IMR-90 (cell line): ENCODE measurements at regions not wholly inside any gene's neighbourhood (a gene's known extent, or its start where the extent isn't known, plus 50 kb on each side); places are given as distances from the start of the nearest gene placed in this dataset.

ENCODE experiments used
- ATAC-seq: fragments of 200-7000 bp; cut with Tn5 transposase; 2 replicates; pipeline ENCODE4 v1.9.1; 2020; ENCODE audit warnings: low read depth, mild to moderate bottlenecking, moderate library complexity
- BruUV-seq: library from RNA; stranded (reverse); fragments of 400-500 nt; replicated peaks from 2 replicates; lab custom pipeline; 2021; lab: Mats Ljungman, UMichigan
- CTCF ChIA-PET: fragments of 300-600 bp; formaldehyde crosslinking; extraction: SDS; loops from one replicate; lab custom pipeline; 2021; ENCODE audit warnings: antibody characterized with exemption; lab: Yijun Ruan, JAX
- POLR2A ChIA-PET: fragments of 300-600 bp; sonication (Branson Sonifier 250); formaldehyde crosslinking; loops from one replicate; lab custom pipeline; 2022; ENCODE audit warnings: antibody characterized with exemption; ENCODE audit not compliant: unreplicated experiment; lab: Charles Lee
- DNase-seq: peaks from one replicate; pipeline ENCODE4 v3.0.0; 2013
- H2AFZ ChIP-seq: replicated peaks from 2 replicates; pipeline ENCODE3; 2013; ENCODE audit warnings: low read length, mild to moderate bottlenecking; ENCODE audit not compliant: poor library complexity
- H2AK5ac ChIP-seq: 2 replicates; pipeline ENCODE4 v1.6.1; 2013; ENCODE audit warnings: low read depth, low read length, inconsistent platforms
- H2AK9ac ChIP-seq: replicated peaks from 2 replicates; pipeline ENCODE3; 2013; ENCODE audit warnings: mild to moderate bottlenecking, low read depth, low read length, moderate library complexity; ENCODE audit not compliant: poor library complexity
- H2BK120ac ChIP-seq: 2 replicates; pipeline ENCODE4 v1.6.1; 2013; ENCODE audit warnings: low read depth, low read length, inconsistent platforms
- H2BK15ac ChIP-seq: 3 replicates; pipeline ENCODE4 v1.6.1; 2013; ENCODE audit warnings: low read depth, low read length, inconsistent platforms
- H2BK20ac ChIP-seq: 2 replicates; pipeline ENCODE4 v1.6.1; 2013; ENCODE audit warnings: low read depth, mild to moderate bottlenecking, inconsistent platforms, low read length, moderate library complexity
- H2BK5ac ChIP-seq: 2 replicates; pipeline ENCODE4 v1.6.1; 2013; ENCODE audit warnings: mild to moderate bottlenecking, low read depth, low read length, inconsistent platforms; ENCODE audit not compliant: poor library complexity, severe bottlenecking
- H3K14ac ChIP-seq: replicated peaks from 2 replicates; pipeline ENCODE4 v1.6.1; 2013; ENCODE audit warnings: low read depth, low read length, inconsistent platforms
- H3K18ac ChIP-seq: 2 replicates; pipeline ENCODE4 v1.6.1; 2013; ENCODE audit warnings: low read depth, low read length, control low read depth
- H3K23ac ChIP-seq: 2 replicates; pipeline ENCODE4 v1.6.1; 2013; ENCODE audit warnings: low read depth, low read length, inconsistent platforms
- H3K27ac ChIP-seq: 2 replicates; pipeline ENCODE4 v1.5.1; 2013; ENCODE audit warnings: mild to moderate bottlenecking, control low read depth, low read length; ENCODE audit not compliant: insufficient read depth
- H3K27me3 ChIP-seq: 2 replicates; pipeline ENCODE4 v1.6.1; 2013; ENCODE audit warnings: low read length; ENCODE audit not compliant: control insufficient read depth, insufficient read depth
- H3K36me3 ChIP-seq: 2 replicates; pipeline ENCODE4 v1.6.1; 2013; ENCODE audit warnings: low read length, mixed read lengths; ENCODE audit not compliant: control insufficient read depth, insufficient read depth
- H3K4ac ChIP-seq: 2 replicates; pipeline ENCODE4 v1.6.1; 2013; ENCODE audit warnings: low read depth, low read length, inconsistent platforms
- H3K4me1 ChIP-seq: 2 replicates; pipeline ENCODE4 v1.6.1; 2013; ENCODE audit warnings: low read length, mixed read lengths; ENCODE audit not compliant: control insufficient read depth, insufficient read depth
- H3K4me2 ChIP-seq: 2 replicates; pipeline ENCODE4 v1.6.1; 2013; ENCODE audit warnings: low read depth, mild to moderate bottlenecking, control low read depth, low read length, moderate library complexity
- H3K4me3 ChIP-seq: 2 replicates; pipeline ENCODE4 v1.5.1; 2013; ENCODE audit warnings: low read depth, mild to moderate bottlenecking, control low read depth, low read length, moderate library complexity; ENCODE audit not compliant: insufficient read depth
- H3K56ac ChIP-seq: 2 replicates; pipeline ENCODE4 v1.6.1; 2013; ENCODE audit warnings: low read length, inconsistent platforms; ENCODE audit not compliant: insufficient read depth; ENCODE audit errors: extremely low read depth
- H3K79me1 ChIP-seq, 2 experiments: 2 replicates each; pipeline ENCODE4 v1.6.1; 2013; ENCODE audit warnings: low read length in 2 of 2, inconsistent platforms in 1 of 2, low read depth in 1 of 2
- H3K9ac ChIP-seq: 2 replicates; pipeline ENCODE4 v1.6.1; 2013; ENCODE audit warnings: low read depth, low read length, control low read depth
- H3K9me1 ChIP-seq: 2 replicates; pipeline ENCODE4 v1.6.1; 2013; ENCODE audit warnings: low read length, inconsistent platforms; ENCODE audit not compliant: insufficient read depth
- H3K9me3 ChIP-seq: 2 replicates; pipeline ENCODE4 v1.6.1; 2013; ENCODE audit warnings: low read length; ENCODE audit not compliant: control insufficient read depth, insufficient read depth
- H4K20me1 ChIP-seq: 2 replicates; pipeline ENCODE4 v1.6.1; 2013; ENCODE audit warnings: low read length, inconsistent platforms; ENCODE audit not compliant: insufficient read depth
- H4K5ac ChIP-seq: 2 replicates; pipeline ENCODE4 v1.6.1; 2013; ENCODE audit warnings: mild to moderate bottlenecking, low read depth, low read length, control low read depth
- H4K8ac ChIP-seq, 2 experiments: 2 replicates each; pipeline ENCODE4 v1.6.1; 2013; ENCODE audit warnings: low read depth in 2 of 2, low read length in 2 of 2, control low read depth in 1 of 2, inconsistent platforms in 1 of 2
- H4K91ac ChIP-seq: 2 replicates; pipeline ENCODE4 v1.6.1; 2013; ENCODE audit warnings: low read depth, low read length, inconsistent platforms; ENCODE audit not compliant: insufficient read depth
- BHLHE40 ChIP-seq: fragments of 150-350 bp; IDR thresholded peaks from 2 replicates; pipeline ENCODE4 v1.6.1; 2016; ENCODE audit warnings: mild to moderate bottlenecking, low read depth, low read length
- CEBPB ChIP-seq: IDR thresholded peaks from 2 replicates; pipeline ENCODE4 v1.6.1; 2012; ENCODE audit warnings: low read depth, low read length, improper control_type of control experiment
- CHD1 ChIP-seq: IDR thresholded peaks from 2 replicates; pipeline ENCODE4 v1.6.1; 2012; ENCODE audit warnings: low read depth, low read length, improper control_type of control experiment
- FOS ChIP-seq: fragments of 150-350 bp; IDR thresholded peaks from 2 replicates; pipeline ENCODE4 v1.6.1; 2016; ENCODE audit warnings: low read depth, low read length
- MAFK ChIP-seq: IDR thresholded peaks from 2 replicates; pipeline ENCODE4 v1.6.1; 2012; ENCODE audit warnings: low read depth, low read length, improper control_type of control experiment
- MAZ ChIP-seq: IDR thresholded peaks from 2 replicates; pipeline ENCODE4 v1.6.1; 2012; ENCODE audit warnings: low read depth, mild to moderate bottlenecking, low read length, improper control_type of control experiment, moderate library complexity, borderline replicate concordance
- MXI1 ChIP-seq: IDR thresholded peaks from 2 replicates; pipeline ENCODE4 v1.6.1; 2012; ENCODE audit warnings: low read depth, mild to moderate bottlenecking, low read length, moderate library complexity, borderline replicate concordance
- NFE2L2 ChIP-seq: fragments of 150-350 bp; IDR thresholded peaks from 2 replicates; pipeline ENCODE4 v1.6.1; 2016; ENCODE audit warnings: low read depth, mild to moderate bottlenecking, low read length
- POLR2A ChIP-seq: IDR thresholded peaks from 2 replicates; pipeline ENCODE4 v1.6.1; 2012; ENCODE audit warnings: mild to moderate bottlenecking, low read depth, low read length
- RAD21 ChIP-seq: IDR thresholded peaks from 2 replicates; pipeline ENCODE4 v1.6.1; 2012; ENCODE audit warnings: low read length, improper control_type of control experiment
- RFX5 ChIP-seq: IDR thresholded peaks from 2 replicates; pipeline ENCODE4 v1.8.0; 2012; ENCODE audit warnings: low read depth, mild to moderate bottlenecking, low read length, moderate library complexity
- SMC3 ChIP-seq: fragments of 150-350 bp; IDR thresholded peaks from 2 replicates; pipeline ENCODE4 v1.6.1; 2016; ENCODE audit warnings: low read depth, mild to moderate bottlenecking, antibody characterized with exemption, low read length, moderate library complexity
- WGBS, 2 experiments: methylation state at CpG; one replicate each; pipeline versions ENCODE4 v1.1.5 to v1.1.7; 2013; ENCODE audit warnings: missing lambda C conversion rate in 2 of 2; ENCODE audit not compliant: insufficient read length in 1 of 2; ENCODE audit errors: extremely low coverage in 2 of 2; 5-methylcytosine and 5-hydroxymethylcytosine counted together
- dilution Hi-C: fragments of 300-500 bp; cut with HindIII; formaldehyde crosslinking; loops from one replicate; pipeline ENCODE4 v1.14.3; 2018; ENCODE audit warnings: low sequenced_read_pairs; ENCODE audit not compliant: unreplicated experiment
- in situ Hi-C: fragments of 300-500 bp; cut with MboI; formaldehyde crosslinking; loops from 3 replicates; pipeline ENCODE4 v1.14.3; 2019; ENCODE audit warnings: low sequenced_read_pairs, inconsistent platforms, mixed read lengths
- intact Hi-C: fragments of 100-400 bp; cut with micrococcal nuclease; formaldehyde crosslinking; loops from 2 replicates; pipeline ENCODE4 v1.10.0; 2022
- TF ChIP-seq, protein P1 (sequence below): conservative IDR thresholded peaks from 2 replicates; pipeline ENCODE4 v1.5.1; 2012; ENCODE audit warnings: mild to moderate bottlenecking, low read depth, low read length, improper control_type of control experiment
- TF ChIP-seq, protein P2 (sequence below): fragments of 150-350 bp; IDR thresholded peaks from 2 replicates; pipeline ENCODE4 v1.6.1; 2016; ENCODE audit warnings: low read depth, mild to moderate bottlenecking, low read length, moderate library complexity, borderline replicate concordance
- TF ChIP-seq, protein P3 (sequence below): fragments of 150-350 bp; IDR thresholded peaks from 2 replicates; pipeline ENCODE4 v1.6.1; 2017; ENCODE audit warnings: mild to moderate bottlenecking, antibody characterized with exemption, low read length, low read depth

DNA sequence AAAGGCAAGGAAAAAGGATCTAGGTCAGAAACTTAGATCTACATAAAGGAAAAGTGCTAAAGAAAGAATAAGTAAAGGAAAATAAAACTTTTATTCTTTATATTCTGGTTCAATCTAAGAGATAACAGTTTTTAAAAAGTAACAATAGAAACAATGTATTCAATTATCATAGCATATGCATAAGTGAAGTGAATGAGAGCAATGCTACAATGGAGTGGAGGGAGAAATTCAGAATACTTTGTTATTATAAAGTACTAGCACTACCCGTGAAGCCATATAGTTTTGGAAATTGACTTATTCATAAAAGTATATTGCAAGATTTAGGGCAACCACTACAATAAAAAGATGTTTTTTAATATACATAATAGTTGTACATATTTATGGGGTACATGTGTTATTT is 586.0 kb upstream of the MDGA2 start:
- no peak overlapping the region for H3K4ac ChIP-seq
- H3K9ac ChIP-seq: no peak overlapping the region
- BruUV-seq: no TSS peak
- no peak overlapping the region for H4K91ac ChIP-seq
- H3K36me3 ChIP-seq: no peaks in the 10 kb centered on the region
- H4K5ac ChIP-seq: no peak overlapping the region
- no peak for DNase-seq
- no peak overlapping the region for H3K4me3 ChIP-seq
- ATAC-seq: no peak
- no peaks in the 10 kb centered on the region for H3K9me3 ChIP-seq
- no peak overlapping the region for H3K18ac ChIP-seq
- intact Hi-C loops (no loop called here), in situ Hi-C loops (no loop called here), dilution Hi-C loops (no loop called here)
- no peak overlapping the region for H2BK20ac ChIP-seq
- TF ChIP-seq RFX5 (no peak), BHLHE40 (no peak), CEBPB (no peak), RAD21 (no peak), MAZ (no peak), CHD1 (no peak), SMC3 (no peak), POLR2A (no peak), NFE2L2 (no peak), MXI1 (no peak), FOS (no peak), MAFK (no peak)
- TF ChIP-seq, protein P1, sequence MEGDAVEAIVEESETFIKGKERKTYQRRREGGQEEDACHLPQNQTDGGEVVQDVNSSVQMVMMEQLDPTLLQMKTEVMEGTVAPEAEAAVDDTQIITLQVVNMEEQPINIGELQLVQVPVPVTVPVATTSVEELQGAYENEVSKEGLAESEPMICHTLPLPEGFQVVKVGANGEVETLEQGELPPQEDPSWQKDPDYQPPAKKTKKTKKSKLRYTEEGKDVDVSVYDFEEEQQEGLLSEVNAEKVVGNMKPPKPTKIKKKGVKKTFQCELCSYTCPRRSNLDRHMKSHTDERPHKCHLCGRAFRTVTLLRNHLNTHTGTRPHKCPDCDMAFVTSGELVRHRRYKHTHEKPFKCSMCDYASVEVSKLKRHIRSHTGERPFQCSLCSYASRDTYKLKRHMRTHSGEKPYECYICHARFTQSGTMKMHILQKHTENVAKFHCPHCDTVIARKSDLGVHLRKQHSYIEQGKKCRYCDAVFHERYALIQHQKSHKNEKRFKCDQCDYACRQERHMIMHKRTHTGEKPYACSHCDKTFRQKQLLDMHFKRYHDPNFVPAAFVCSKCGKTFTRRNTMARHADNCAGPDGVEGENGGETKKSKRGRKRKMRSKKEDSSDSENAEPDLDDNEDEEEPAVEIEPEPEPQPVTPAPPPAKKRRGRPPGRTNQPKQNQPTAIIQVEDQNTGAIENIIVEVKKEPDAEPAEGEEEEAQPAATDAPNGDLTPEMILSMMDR: no peak
- TF ChIP-seq, protein P2, sequence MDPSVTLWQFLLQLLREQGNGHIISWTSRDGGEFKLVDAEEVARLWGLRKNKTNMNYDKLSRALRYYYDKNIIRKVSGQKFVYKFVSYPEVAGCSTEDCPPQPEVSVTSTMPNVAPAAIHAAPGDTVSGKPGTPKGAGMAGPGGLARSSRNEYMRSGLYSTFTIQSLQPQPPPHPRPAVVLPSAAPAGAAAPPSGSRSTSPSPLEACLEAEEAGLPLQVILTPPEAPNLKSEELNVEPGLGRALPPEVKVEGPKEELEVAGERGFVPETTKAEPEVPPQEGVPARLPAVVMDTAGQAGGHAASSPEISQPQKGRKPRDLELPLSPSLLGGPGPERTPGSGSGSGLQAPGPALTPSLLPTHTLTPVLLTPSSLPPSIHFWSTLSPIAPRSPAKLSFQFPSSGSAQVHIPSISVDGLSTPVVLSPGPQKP: no peak
- TF ChIP-seq, protein P3, sequence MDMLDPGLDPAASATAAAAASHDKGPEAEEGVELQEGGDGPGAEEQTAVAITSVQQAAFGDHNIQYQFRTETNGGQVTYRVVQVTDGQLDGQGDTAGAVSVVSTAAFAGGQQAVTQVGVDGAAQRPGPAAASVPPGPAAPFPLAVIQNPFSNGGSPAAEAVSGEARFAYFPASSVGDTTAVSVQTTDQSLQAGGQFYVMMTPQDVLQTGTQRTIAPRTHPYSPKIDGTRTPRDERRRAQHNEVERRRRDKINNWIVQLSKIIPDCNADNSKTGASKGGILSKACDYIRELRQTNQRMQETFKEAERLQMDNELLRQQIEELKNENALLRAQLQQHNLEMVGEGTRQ: no peak
- no peaks in the 10 kb centered on the region for H3K79me1 ChIP-seq
- H3K9me1 ChIP-seq: no peaks in the 10 kb centered on the region
- no peak overlapping the region for H3K56ac ChIP-seq
- ChIA-PET CTCF (no interaction called here), POLR2A (no interaction called here)
- no peaks in the 10 kb centered on the region for H3K27me3 ChIP-seq
- H3K4me1 ChIP-seq: no peaks in the 10 kb centered on the region
- H4K20me1 ChIP-seq: no peaks in the 10 kb centered on the region
- no CpG with 5 or more reads among the region's 1 CpG for WGBS, 2 experiments
- H2BK120ac ChIP-seq: no peak overlapping the region
- H2AK9ac ChIP-seq: no peak overlapping the region
- no peak overlapping the region for H2BK5ac ChIP-seq
- no peak overlapping the region for H2BK15ac ChIP-seq
- no peak overlapping the region for H3K4me2 ChIP-seq
- no peak overlapping the region for H2AK5ac ChIP-seq
- H2AFZ ChIP-seq: no peak overlapping the region
- H4K8ac ChIP-seq: no peak overlapping the region
- H3K23ac ChIP-seq: no peak overlapping the region
- no peak overlapping the region for H3K27ac ChIP-seq
- H3K14ac ChIP-seq: no peak overlapping the region
